C4-2B (cell line): ENCODE measurements at regions not wholly inside any gene's neighbourhood (a gene's known extent, or its start where the extent isn't known, plus 50 kb on each side); places are given as distances from the start of the nearest gene placed in this dataset.

ENCODE experiments used
- H3K27ac ChIP-seq: fragments of 450-650 bp; 2 replicates; pipeline ENCODE4 v1.5.1; 2017
- ZFX ChIP-seq: fragments of 450-650 bp; IDR thresholded peaks from 2 replicates; pipeline ENCODE4 v1.6.1; 2017
- TF ChIP-seq, protein P1 (sequence below): fragments of 450-650 bp; conservative IDR thresholded peaks from 2 replicates; pipeline ENCODE4 v1.5.1; 2017; ENCODE audit warnings: mild to moderate bottlenecking

DNA sequence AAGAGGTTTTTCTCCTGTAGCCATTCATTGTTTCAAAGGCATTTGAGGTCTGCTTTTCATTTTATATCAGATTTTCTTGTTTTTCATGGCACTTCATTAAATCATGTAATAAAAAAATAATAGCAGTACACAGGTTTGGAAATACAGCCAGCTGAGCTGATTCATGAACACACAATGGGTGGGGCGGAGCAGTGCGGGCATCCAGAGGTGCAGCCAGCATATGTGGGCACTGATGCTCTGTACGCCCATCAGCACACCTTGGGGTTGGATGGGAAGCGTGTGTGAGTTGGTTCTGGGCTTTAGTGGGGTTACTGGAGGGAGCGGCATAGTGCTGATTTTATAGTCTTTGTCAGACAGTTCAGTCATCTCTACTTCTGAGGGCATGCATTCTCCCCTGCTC, 54.2 kb upstream of the IRX4 start:
- no peak overlapping the region for H3K27ac ChIP-seq

DNA sequence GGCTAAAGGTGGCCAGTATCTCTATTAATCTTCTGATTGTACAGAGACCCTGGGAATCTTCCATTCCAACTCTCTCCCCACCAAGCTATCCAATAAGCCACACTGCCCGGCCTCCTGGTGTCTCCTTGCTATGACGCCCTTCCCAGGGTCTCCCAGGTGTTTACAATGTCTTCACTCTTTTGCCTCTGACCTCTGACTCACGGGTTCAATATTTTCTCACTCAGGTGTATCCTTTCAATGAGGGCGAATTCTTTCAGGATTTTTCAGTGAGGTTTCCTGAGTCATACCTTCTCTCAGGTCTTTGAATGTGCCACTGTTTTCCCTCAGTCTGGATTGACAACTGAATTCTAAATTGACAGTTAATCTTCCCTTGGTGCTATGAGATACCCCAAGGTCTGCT, 53.7 kb upstream of the IRX4 start:
- TF ChIP-seq, protein P1, sequence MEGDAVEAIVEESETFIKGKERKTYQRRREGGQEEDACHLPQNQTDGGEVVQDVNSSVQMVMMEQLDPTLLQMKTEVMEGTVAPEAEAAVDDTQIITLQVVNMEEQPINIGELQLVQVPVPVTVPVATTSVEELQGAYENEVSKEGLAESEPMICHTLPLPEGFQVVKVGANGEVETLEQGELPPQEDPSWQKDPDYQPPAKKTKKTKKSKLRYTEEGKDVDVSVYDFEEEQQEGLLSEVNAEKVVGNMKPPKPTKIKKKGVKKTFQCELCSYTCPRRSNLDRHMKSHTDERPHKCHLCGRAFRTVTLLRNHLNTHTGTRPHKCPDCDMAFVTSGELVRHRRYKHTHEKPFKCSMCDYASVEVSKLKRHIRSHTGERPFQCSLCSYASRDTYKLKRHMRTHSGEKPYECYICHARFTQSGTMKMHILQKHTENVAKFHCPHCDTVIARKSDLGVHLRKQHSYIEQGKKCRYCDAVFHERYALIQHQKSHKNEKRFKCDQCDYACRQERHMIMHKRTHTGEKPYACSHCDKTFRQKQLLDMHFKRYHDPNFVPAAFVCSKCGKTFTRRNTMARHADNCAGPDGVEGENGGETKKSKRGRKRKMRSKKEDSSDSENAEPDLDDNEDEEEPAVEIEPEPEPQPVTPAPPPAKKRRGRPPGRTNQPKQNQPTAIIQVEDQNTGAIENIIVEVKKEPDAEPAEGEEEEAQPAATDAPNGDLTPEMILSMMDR, result no peak
- TF ChIP-seq ZFX, result no peak
- no peak overlapping the region for H3K27ac ChIP-seq

More for the DNA sequence above, 54.2 kb upstream of the IRX4 start:
- TF ChIP-seq, protein P1, result no peak
- TF ChIP-seq ZFX, result no peak

DNA sequence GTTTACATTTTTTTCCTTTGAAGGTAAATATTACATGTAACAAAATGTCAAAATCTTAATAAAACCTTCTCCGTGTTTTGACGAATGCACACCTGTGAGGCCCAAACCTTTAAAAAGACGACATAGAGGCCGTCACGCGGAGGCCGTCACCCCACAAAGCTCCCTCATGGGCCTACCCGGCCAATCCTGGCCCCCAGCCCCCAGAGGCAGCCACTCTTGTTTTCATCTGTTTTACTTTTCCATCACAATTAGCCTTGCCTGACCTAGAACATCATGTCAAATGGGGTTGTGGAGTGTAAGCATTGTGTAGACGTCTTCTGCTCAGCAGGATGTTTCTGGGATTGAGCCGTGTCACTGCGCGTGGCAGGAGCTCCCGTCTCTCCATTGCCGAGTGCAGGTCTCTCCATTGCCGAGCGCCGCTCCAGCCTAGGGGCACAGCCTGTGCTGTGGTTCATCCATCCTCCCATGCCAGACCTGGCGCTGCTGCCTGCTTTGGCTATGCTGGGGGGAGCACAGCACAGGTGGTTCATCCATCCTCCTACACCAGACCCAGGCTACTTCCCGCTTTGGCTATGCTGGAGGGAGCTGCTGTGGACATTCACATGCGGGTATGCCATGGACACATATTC, 52.2 kb upstream of the IRX4 start:
- no peak overlapping the region for H3K27ac ChIP-seq
- TF ChIP-seq ZFX, result no peak
- TF ChIP-seq, protein P1, result no peak

DNA sequence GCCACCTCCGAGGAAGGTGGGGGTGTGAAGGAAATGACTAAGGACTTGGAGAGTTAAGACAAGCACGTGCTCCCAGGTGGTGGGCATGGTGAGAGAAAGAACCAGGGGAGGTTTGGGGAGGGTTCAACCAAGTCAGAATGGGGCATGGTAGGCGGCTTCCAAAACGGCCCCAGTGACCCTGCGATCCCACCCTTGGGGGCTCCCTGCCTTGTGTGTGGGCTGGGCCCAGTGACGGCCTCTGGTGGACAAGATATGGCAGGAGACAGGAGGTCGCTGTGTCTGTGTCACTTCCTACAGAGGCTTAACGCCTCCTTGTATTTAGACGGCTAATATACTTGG, 51.3 kb upstream of the IRX4 start:
- H3K27ac ChIP-seq, result no peak overlapping the region
- no peak for TF ChIP-seq ZFX
- TF ChIP-seq, protein P1, result no peak

DNA sequence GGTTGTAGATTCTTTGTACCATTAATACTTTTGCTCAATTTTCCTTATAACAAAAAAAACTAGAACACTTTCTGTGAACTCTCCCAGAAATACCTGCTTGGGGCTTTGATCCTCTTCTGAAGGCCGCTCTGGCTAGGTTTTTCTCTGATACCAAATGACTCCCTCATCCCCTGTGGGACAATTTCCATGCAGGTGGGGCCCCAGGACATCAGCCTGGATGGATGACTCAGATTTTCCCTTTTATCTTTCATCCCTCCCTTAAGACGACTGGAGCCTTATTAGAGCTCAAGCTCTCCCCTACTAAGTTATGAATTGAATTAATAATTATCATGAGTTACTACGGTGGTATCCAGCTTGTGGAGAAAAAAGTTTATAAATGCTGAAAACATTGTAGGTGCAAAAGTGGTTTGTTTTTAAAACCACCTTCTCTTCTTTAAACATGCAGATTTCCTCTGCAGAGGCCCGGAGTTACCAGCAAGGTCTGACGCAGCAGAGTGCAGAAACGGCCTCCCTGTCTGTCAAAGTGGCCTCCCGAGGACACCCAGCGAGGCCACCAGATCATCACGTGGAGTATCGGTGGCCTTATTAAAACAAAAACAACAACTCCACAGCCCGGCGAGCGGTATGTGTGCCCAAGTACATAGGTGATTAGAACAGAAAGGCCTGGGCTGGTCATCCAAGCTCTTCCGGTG, 50.8 kb upstream of the IRX4 start:
- no peak for TF ChIP-seq ZFX
- TF ChIP-seq, protein P1, result no peak
- H3K27ac ChIP-seq, result no peak overlapping the region
